ENCODE measurements at regions not wholly inside any gene's neighbourhood (a gene's known extent, or its start where the extent isn't known, plus 50 kb on each side); places are given as distances from the start of the nearest gene placed in this dataset. TPM values are rescaled to one million over a fixed set of nuclear protein-coding genes. Genes with fewer than 3 reads are reported as not detected.

- Histone ChIP-seq H2AK5ac (ENCODE audit: low read length) (no peak overlapping the region), H3K27me3 (ENCODE audit: insufficient read depth, low read length, poor library complexity) (no peaks in the 10 kb centered on the region), H3K4ac (ENCODE audit: low read depth, low read length) (no peak overlapping the region)
Measured at GRCh38 chr4:147428583-147428982, 52.3 kb upstream of the EDNRA start.

GRCh38 chr4:147430111-147430510, 50.8 kb upstream of the EDNRA start:
- Histone ChIP-seq H3K4me2 (ENCODE audit: low read length) (no peak overlapping the region), H3K27ac (ENCODE audit: low read depth, low read length) (no peak overlapping the region), H3K9ac (ENCODE audit: low read length) (no peak overlapping the region), H2AK5ac (ENCODE audit: low read length) (no peak overlapping the region), H3K18ac (ENCODE audit: low read length) (no peak overlapping the region), H3K23ac (ENCODE audit: low read length) (no peak overlapping the region), H3K4me3 (ENCODE audit: low read length) (no peak overlapping the region), H3K79me1 (ENCODE audit: low read length) (no peaks in the 10 kb centered on the region), H4K5ac (ENCODE audit: low read length) (no peak overlapping the region), H2BK15ac (replicated peaks; ENCODE audit: low read depth) (no peak overlapping the region), H3K36me3 (ENCODE audit: control insufficient read depth, insufficient read depth, low read length) (no peaks in the 10 kb centered on the region), H3K79me2 (ENCODE audit: control insufficient read depth, insufficient read depth, low read length) (no peaks in the 10 kb centered on the region), H3K4ac (ENCODE audit: low read depth, low read length) (no peak overlapping the region), H4K8ac (ENCODE audit: low read depth, low read length) (no peak overlapping the region), H3K4me1 (ENCODE audit: control insufficient read depth, low read depth, low read length) (no peaks in the 10 kb centered on the region), H3K56ac (ENCODE audit: low read length) (no peak overlapping the region), H2BK120ac (ENCODE audit: low read depth, low read length) (no peak overlapping the region), H2BK5ac (ENCODE audit: low read length) (no peak overlapping the region), H3K27me3 (ENCODE audit: insufficient read depth, low read length, poor library complexity) (no peaks in the 10 kb centered on the region)
- WGBS (ENCODE audit: extremely low coverage, insufficient coverage, low lambda C conversion rate) = no CpG with 5 or more reads among the region's 2 CpGs
- DNase-seq = no peak

More at GRCh38 chr4:147428583-147428982, 52.3 kb upstream of the EDNRA start:
- Histone ChIP-seq H4K5ac (ENCODE audit: low read length) (no peak overlapping the region), H3K4me1 (ENCODE audit: control insufficient read depth, low read depth, low read length) (no peaks in the 10 kb centered on the region), H3K56ac (ENCODE audit: low read length) (no peak overlapping the region), H3K23ac (ENCODE audit: low read length) (no peak overlapping the region), H3K4me2 (ENCODE audit: low read length) (no peak overlapping the region), H3K18ac (ENCODE audit: low read length) (no peak overlapping the region), H3K36me3 (ENCODE audit: control insufficient read depth, insufficient read depth, low read length) (no peaks in the 10 kb centered on the region), H3K9ac (ENCODE audit: low read length) (no peak overlapping the region), H4K8ac (ENCODE audit: low read depth, low read length) (no peak overlapping the region), H3K4me3 (ENCODE audit: low read length) (no peak overlapping the region), H2BK5ac (ENCODE audit: low read length) (no peak overlapping the region), H2BK120ac (ENCODE audit: low read depth, low read length) (no peak overlapping the region), H3K79me2 (ENCODE audit: control insufficient read depth, insufficient read depth, low read length) (no peaks in the 10 kb centered on the region), H3K79me1 (ENCODE audit: low read length) (no peaks in the 10 kb centered on the region), H2BK15ac (replicated peaks; ENCODE audit: low read depth) (no peak overlapping the region), H3K27ac (ENCODE audit: low read depth, low read length) (no peak overlapping the region)
- DNase-seq = no peak
- WGBS (ENCODE audit: extremely low coverage, insufficient coverage, low lambda C conversion rate) = no CpG with 5 or more reads among the region's 4 CpGs

Small RNA genes lying in the stretch of these regions (small RNA-seq; reads per million reads assigned to genes)
- not detected for gene MIR548G (ENCODE audit: insufficient read depth)
